ENCODE measurements at regions not wholly inside any gene's neighbourhood (a gene's known extent, or its start where the extent isn't known, plus 50 kb on each side); places are given as distances from the start of the nearest gene placed in this dataset.

- TF ChIP-seq POLR2AphosphoS5 (IDR thresholded peaks at IDR 0.05; ENCODE audit: low read depth, low read length) (no peak), TAF1 (IDR thresholded peaks at IDR 0.05; ENCODE audit: borderline replicate concordance, insufficient read depth, low read length) (no peak), SIN3A (IDR thresholded peaks at IDR 0.05; ENCODE audit: borderline replicate concordance, insufficient read depth, low read length) (no peak)
- TF ChIP-seq, protein P1, sequence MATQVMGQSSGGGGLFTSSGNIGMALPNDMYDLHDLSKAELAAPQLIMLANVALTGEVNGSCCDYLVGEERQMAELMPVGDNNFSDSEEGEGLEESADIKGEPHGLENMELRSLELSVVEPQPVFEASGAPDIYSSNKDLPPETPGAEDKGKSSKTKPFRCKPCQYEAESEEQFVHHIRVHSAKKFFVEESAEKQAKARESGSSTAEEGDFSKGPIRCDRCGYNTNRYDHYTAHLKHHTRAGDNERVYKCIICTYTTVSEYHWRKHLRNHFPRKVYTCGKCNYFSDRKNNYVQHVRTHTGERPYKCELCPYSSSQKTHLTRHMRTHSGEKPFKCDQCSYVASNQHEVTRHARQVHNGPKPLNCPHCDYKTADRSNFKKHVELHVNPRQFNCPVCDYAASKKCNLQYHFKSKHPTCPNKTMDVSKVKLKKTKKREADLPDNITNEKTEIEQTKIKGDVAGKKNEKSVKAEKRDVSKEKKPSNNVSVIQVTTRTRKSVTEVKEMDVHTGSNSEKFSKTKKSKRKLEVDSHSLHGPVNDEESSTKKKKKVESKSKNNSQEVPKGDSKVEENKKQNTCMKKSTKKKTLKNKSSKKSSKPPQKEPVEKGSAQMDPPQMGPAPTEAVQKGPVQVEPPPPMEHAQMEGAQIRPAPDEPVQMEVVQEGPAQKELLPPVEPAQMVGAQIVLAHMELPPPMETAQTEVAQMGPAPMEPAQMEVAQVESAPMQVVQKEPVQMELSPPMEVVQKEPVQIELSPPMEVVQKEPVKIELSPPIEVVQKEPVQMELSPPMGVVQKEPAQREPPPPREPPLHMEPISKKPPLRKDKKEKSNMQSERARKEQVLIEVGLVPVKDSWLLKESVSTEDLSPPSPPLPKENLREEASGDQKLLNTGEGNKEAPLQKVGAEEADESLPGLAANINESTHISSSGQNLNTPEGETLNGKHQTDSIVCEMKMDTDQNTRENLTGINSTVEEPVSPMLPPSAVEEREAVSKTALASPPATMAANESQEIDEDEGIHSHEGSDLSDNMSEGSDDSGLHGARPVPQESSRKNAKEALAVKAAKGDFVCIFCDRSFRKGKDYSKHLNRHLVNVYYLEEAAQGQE (IDR thresholded peaks at IDR 0.05; ENCODE audit: insufficient read depth in 1 of 2, low read depth in 2 of 2, low read length in 2 of 2): no peak
These were observed 201.0 kb upstream of the TNRC6C start for GRCh38 chr17:77757561-77757898.

All from PFSK-1 (cell line).